PC-9 (cell line): ENCODE measurements at regions not wholly inside any gene's neighbourhood (a gene's known extent, or its start where the extent isn't known, plus 50 kb on each side); places are given as distances from the start of the nearest gene placed in this dataset.

Experiments
- CTCF ChIP-seq: fragments of 200-600 bp; sonication (generic); conservative IDR thresholded peaks from 2 replicates; pipeline ENCODE4 v1.6.1; 2017; ENCODE audit warnings: mixed run types, antibody characterized with exemption, mild to moderate bottlenecking, moderate library complexity
- EZH2 ChIP-seq: fragments of 200-600 bp; sonication (generic); IDR thresholded peaks from 2 replicates; pipeline ENCODE4 v1.8.0; 2017; ENCODE audit warnings: antibody characterized with exemption, low read depth

GRCh38 chr6:41416501-41416837 lies 81.1 kb downstream of the NCR2 start:
- no peak for TF ChIP-seq CTCF
- no peak for TF ChIP-seq EZH2
